Endothelial cell of umbilical vein (primary cell): ENCODE measurements at regions not wholly inside any gene's neighbourhood (a gene's known extent, or its start where the extent isn't known, plus 50 kb on each side); places are given as distances from the start of the nearest gene placed in this dataset.

Experiments used
- BruUV-seq: library from RNA; stranded (reverse); fragments of 400-500 nt; replicated peaks from 2 replicates; lab custom pipeline; 2021; lab: Mats Ljungman, UMichigan
- CTCF ChIA-PET: fragments of 300-600, 350-600 bp; sonication (Branson Sonifier 250); formaldehyde crosslinking; loops from one replicate; lab custom pipeline; 2021; ENCODE audit warnings: antibody characterized with exemption, inconsistent platforms; lab: Charles Lee
- POLR2A ChIA-PET: fragments of 300-600, 350-600 bp; sonication (Branson Sonifier 250); formaldehyde crosslinking; loops from one replicate; lab custom pipeline; 2021; ENCODE audit warnings: antibody characterized with exemption, inconsistent platforms; lab: Charles Lee
- DNase-seq: peaks from one replicate; pipeline ENCODE4 v3.0.0-alpha.2; 2011; ENCODE audit warnings: low read depth, low spot score
- FAIRE-seq: peaks from 2 replicates; lab custom pipeline; 2011; peaks lifted over from hg19 to GRCh38; lab: Jason Lieb, UNC
- H2AFZ ChIP-seq: 2 replicates; pipeline ENCODE4 v1.6.0; 2012; ENCODE audit warnings: low read depth, low read length, control low read depth, inconsistent platforms
- H3K27ac ChIP-seq: 2 replicates; pipeline ENCODE4 v1.5.1; 2011; ENCODE audit warnings: low read depth, mild to moderate bottlenecking, control low read depth, low read length, moderate library complexity; ENCODE audit not compliant: insufficient read depth
- H3K27me3 ChIP-seq, 2 experiments: 2 replicates each; pipeline versions ENCODE4 v1.6.0 to v1.6.1; 2011; ENCODE audit warnings: low read length in 2 of 2, mixed read lengths in 1 of 2; ENCODE audit not compliant: control insufficient read depth in 2 of 2, insufficient read depth in 2 of 2
- H3K36me3 ChIP-seq, 2 experiments: 2 replicates in 1 of 2; 3 replicates in 1 of 2; pipeline ENCODE4 v1.5.1; 2011; ENCODE audit warnings: low read length in 2 of 2, mild to moderate bottlenecking in 1 of 2, moderate library complexity in 1 of 2; ENCODE audit not compliant: control insufficient read depth in 2 of 2, insufficient read depth in 2 of 2; ENCODE audit errors: extremely low read depth in 1 of 2
- H3K4me1 ChIP-seq: 3 replicates; pipeline ENCODE4 v1.5.1; 2011; ENCODE audit warnings: mild to moderate bottlenecking, low read length; ENCODE audit not compliant: control insufficient read depth, insufficient read depth; ENCODE audit errors: extremely low read depth
- H3K4me2 ChIP-seq: 2 replicates; pipeline ENCODE4 v1.6.1; 2011; ENCODE audit warnings: low read length, control low read depth, mixed read lengths; ENCODE audit not compliant: insufficient read depth
- H3K4me3 ChIP-seq, 3 experiments: fragments of 200-600 bp in 1 of 3; sonication (generic), shearing (Covaris generic) in 1 of 3; replicated peaks in 1 of 3; 2 replicates each; pipeline ENCODE4 v1.5.1; 2011 to 2016; ENCODE audit warnings: control low read depth in 3 of 3, low read length in 3 of 3, mild to moderate bottlenecking in 2 of 3, inconsistent platforms in 1 of 3, low read depth in 1 of 3, moderate library complexity in 1 of 3; ENCODE audit not compliant: insufficient read depth in 1 of 3
- H3K79me2 ChIP-seq: 2 replicates; pipeline ENCODE4 v1.6.0; 2012; ENCODE audit warnings: low read length, inconsistent platforms; ENCODE audit not compliant: control insufficient read depth, insufficient read depth
- H3K9ac ChIP-seq: replicated peaks from 2 replicates; pipeline ENCODE3; 2011; ENCODE audit warnings: low read length, control low read depth; ENCODE audit not compliant: insufficient read depth; ENCODE audit errors: extremely low read depth
- H3K9me1 ChIP-seq: replicated peaks from 3 replicates; pipeline ENCODE4 v1.6.0; 2011; ENCODE audit warnings: mild to moderate bottlenecking, low read length; ENCODE audit not compliant: control insufficient read depth, insufficient read depth; ENCODE audit errors: extremely low read depth
- H3K9me3 ChIP-seq: replicated peaks from 2 replicates; pipeline ENCODE4 v1.5.1; 2012; ENCODE audit warnings: low read length, inconsistent platforms; ENCODE audit not compliant: control insufficient read depth, insufficient read depth
- H4K20me1 ChIP-seq: replicated peaks from 2 replicates; pipeline ENCODE3; 2011; ENCODE audit warnings: mild to moderate bottlenecking, low read length; ENCODE audit not compliant: control insufficient read depth, insufficient read depth; ENCODE audit errors: extremely low read depth
- CTCF ChIP-seq, 2 donors: IDR thresholded peaks; 1 replicate in 1 of 2; 2 replicates in 1 of 2; pipeline ENCODE4 v1.5.1; 2011; ENCODE audit warnings: low read length in 2 of 2, mild to moderate bottlenecking in 2 of 2, moderate library complexity in 2 of 2, control low read depth in 1 of 2, inconsistent platforms in 1 of 2, low read depth in 1 of 2; ENCODE audit not compliant: insufficient read depth in 1 of 2; ENCODE audit errors: extremely low read depth in 1 of 2
- EZH2 ChIP-seq: IDR thresholded peaks from 2 replicates; pipeline ENCODE4 v1.6.1; 2012; ENCODE audit warnings: borderline replicate concordance, low read depth, mild to moderate bottlenecking, moderate library complexity, low read length, inconsistent platforms; ENCODE audit not compliant: severe bottlenecking
- FOS ChIP-seq: IDR thresholded peaks from 2 replicates; pipeline ENCODE4 v1.6.1; 2011; ENCODE audit warnings: mild to moderate bottlenecking, low read length, moderate library complexity, borderline replicate concordance; ENCODE audit not compliant: insufficient read depth
- GATA2 ChIP-seq: IDR thresholded peaks from 2 replicates; pipeline ENCODE4 v1.7.0; 2011; ENCODE audit warnings: low read depth, mild to moderate bottlenecking, moderate library complexity, mixed read lengths, low read length; ENCODE audit not compliant: insufficient read length, insufficient read depth
- JUN ChIP-seq: IDR thresholded peaks from 2 replicates; pipeline ENCODE4 v1.6.1; 2011; ENCODE audit warnings: borderline replicate concordance, low read depth; ENCODE audit not compliant: insufficient read length, insufficient read depth
- MAX ChIP-seq: IDR thresholded peaks from 2 replicates; pipeline ENCODE4 v1.6.1; 2011; ENCODE audit not compliant: insufficient read depth, insufficient read length
- MYC ChIP-seq: IDR thresholded peaks from one replicate; pipeline ENCODE4 v1.6.1; 2011; ENCODE audit warnings: mild to moderate bottlenecking, low read depth, low read length
- POLR2A ChIP-seq: IDR thresholded peaks from 2 replicates; pipeline ENCODE4 v1.6.1; 2012; ENCODE audit warnings: low read depth, mild to moderate bottlenecking, control low read depth, low read length
- POLR2AphosphoS5 ChIP-seq: IDR thresholded peaks from 2 replicates; pipeline ENCODE4 v1.6.1; 2012; ENCODE audit warnings: low read depth, mild to moderate bottlenecking, control low read depth, low read length, moderate library complexity; ENCODE audit not compliant: insufficient read depth
- dilution Hi-C: fragments of 300-500 bp; cut with MboI; formaldehyde crosslinking; loops from one replicate; pipeline ENCODE4 v1.15.0; 2019; ENCODE audit warnings: low sequenced_read_pairs; ENCODE audit not compliant: extremely low pct_ligation_motif_present
- intact Hi-C: fragments of 100-400 bp; cut with micrococcal nuclease; formaldehyde crosslinking; loops from one replicate; pipeline ENCODE4 v1.10.0; 2022

GRCh38 chr7:17506596-17506995 is 208.1 kb downstream of the AHR start:
- no peak for FAIRE-seq
- BruUV-seq, result no TSS peak
- ChIA-PET CTCF (interaction anchor here (1.6 kb wide), 1 partner anchor 12 kb away, joined by 3 read pairs; no protein-coding TSS in a partner anchor), POLR2A (no interaction called here)
- Histone ChIP-seq H3K36me3 (no peaks in the 10 kb centered on the region), H3K9ac (no peak overlapping the region), H4K20me1 (no peaks in the 10 kb centered on the region), H3K4me2 (no peak overlapping the region), H3K4me1 (no peaks in the 10 kb centered on the region), H3K9me1 (no peaks in the 10 kb centered on the region), H3K27ac (no peak overlapping the region), H3K27me3 (no peaks in the 10 kb centered on the region), H3K79me2 (no peaks in the 10 kb centered on the region), H3K4me3 (no peak overlapping the region), H3K9me3 (no peaks in the 10 kb centered on the region), H2AFZ (no peak overlapping the region)
- dilution Hi-C loops, result no loop called here
- DNase-seq, result no peak
- intact Hi-C loops, result loop anchor here (1.0 kb wide), 1 partner anchor 24 kb away; no protein-coding TSS in a partner anchor
- TF ChIP-seq JUN, result no peak
- TF ChIP-seq FOS, result no peak
- no peak for TF ChIP-seq CTCF (IDR thresholded peaks at IDR 0.05; ENCODE audit: extremely low read depth in 1 of 2, insufficient read depth in 1 of 2, low read depth in 1 of 2, low read length in 2 of 2)
- no peak for TF ChIP-seq EZH2
- TF ChIP-seq POLR2AphosphoS5, result no peak

GRCh38 chr7:17507717-17508116 is 209.3 kb downstream of the AHR start:
- Histone ChIP-seq H3K27ac (no peak overlapping the region), H4K20me1 (no peaks in the 10 kb centered on the region), H3K36me3 (no peaks in the 10 kb centered on the region), H3K27me3 (no peaks in the 10 kb centered on the region), H3K4me3 (no peak overlapping the region), H3K4me2 (no peak overlapping the region), H3K9me1 (no peaks in the 10 kb centered on the region), H3K9ac (no peak overlapping the region), H3K79me2 (no peaks in the 10 kb centered on the region), H2AFZ (no peak overlapping the region), H3K9me3 (no peaks in the 10 kb centered on the region), H3K4me1 (no peaks in the 10 kb centered on the region)
- ChIA-PET CTCF (no interaction called here), POLR2A (no interaction called here)
- dilution Hi-C loops (no loop called here), intact Hi-C loops (no loop called here)
- DNase-seq (no peak), FAIRE-seq (no peak)
- no peak for TF ChIP-seq FOS
- TF ChIP-seq MYC, result no peak
- TF ChIP-seq MAX, result no peak
- TF ChIP-seq GATA2, result no peak
- TF ChIP-seq EZH2, result no peak
- TF ChIP-seq POLR2A, result no peak
- TF ChIP-seq CTCF (IDR thresholded peaks at IDR 0.05; ENCODE audit: extremely low read depth in 1 of 2, insufficient read depth in 1 of 2, low read depth in 1 of 2, low read length in 2 of 2), result no peak
- no peak for TF ChIP-seq JUN
- no peak for TF ChIP-seq POLR2AphosphoS5
- no TSS peak for BruUV-seq
